Heart left ventricle (tissue), 16 donors: ENCODE measurements at regions not wholly inside any gene's neighbourhood (a gene's known extent, or its start where the extent isn't known, plus 50 kb on each side); places are given as distances from the start of the nearest gene placed in this dataset.

Experiments
- ATAC-seq, 4 donors: fragments of 200-7000 bp; cut with Tn5 transposase; one replicate each; pipeline ENCODE4 v1.9.1; 2020 to 2022; ENCODE audit warnings: moderate library complexity in 4 of 4, mild to moderate bottlenecking in 3 of 4, moderate number of reproducible peaks in 1 of 4
- DNase-seq, 5 donors: peaks; one replicate each; pipeline ENCODE4 v3.0.0-alpha.2; 2020
- H3K27ac ChIP-seq, 12 donors: fragments of 200-600 bp; sonication (generic) in 4 of 12; one replicate each; pipeline versions ENCODE4 v1.5.0 to v1.8.0; 2016 to 2022; ENCODE audit warnings: mild to moderate bottlenecking in 2 of 12
- H3K27me3 ChIP-seq, 9 donors: fragments of 200-600 bp; sonication (generic) in 2 of 9; one replicate each; pipeline versions ENCODE4 v1.5.1 to v1.8.0; 2016 to 2022; ENCODE audit warnings: mild to moderate bottlenecking in 3 of 9
- H3K36me3 ChIP-seq, 9 donors: fragments of 200-600 bp; sonication (generic) in 2 of 9; one replicate each; pipeline versions ENCODE4 v1.5.0 to v1.8.0; 2018 to 2022; ENCODE audit warnings: mild to moderate bottlenecking in 2 of 9
- H3K4me1 ChIP-seq, 12 donors: fragments of 200-600 bp; sonication (generic) in 4 of 12; one replicate each; pipeline versions ENCODE4 v1.5.0 to v1.8.0; 2016 to 2022; ENCODE audit warnings: mild to moderate bottlenecking in 3 of 12
- H3K4me3 ChIP-seq, 12 donors: fragments of 200-600 bp; sonication (generic) in 4 of 12; one replicate each; pipeline versions ENCODE4 v1.5.0 to v1.8.0; 2017 to 2022; ENCODE audit warnings: mild to moderate bottlenecking in 9 of 12, moderate library complexity in 4 of 12
- H3K9me3 ChIP-seq, 12 donors: fragments of 200-600 bp; sonication (generic) in 4 of 12; one replicate each; pipeline versions ENCODE4 v1.5.0 to v1.8.0; 2016 to 2022; ENCODE audit warnings: mild to moderate bottlenecking in 1 of 12
- POLR2A ChIP-seq, 2 donors: fragments of 450-650 bp; IDR thresholded peaks; one replicate each; pipeline ENCODE4 v1.6.1; 2017; ENCODE audit warnings: antibody characterized with exemption in 2 of 2, mild to moderate bottlenecking in 2 of 2, moderate library complexity in 2 of 2
- WGBS, 4 donors: extraction: QIAGEN DNeasy Blood & Tissue Kit in 2 of 4; methylation state at CpG; one replicate each; pipeline versions ENCODE4 v1.1.5 to v1.1.7; 2013 to 2018; 5-methylcytosine and 5-hydroxymethylcytosine counted together
- intact Hi-C, 10 donors: fragments of 100-400 bp; cut with DNase I; formaldehyde crosslinking; loops; one replicate each; pipeline versions ENCODE4 v1.11.1 to v1.14.2; 2022
- TF ChIP-seq, protein P1 (sequence below), 12 donors: fragments of 200-600 bp; sonication (generic) in 4 of 12; IDR thresholded peaks; one replicate each; pipeline versions ENCODE4 v1.5.0 to v1.8.0; 2018 to 2022; ENCODE audit warnings: antibody characterized with exemption in 12 of 12, mild to moderate bottlenecking in 5 of 12
- donor health status: ischemic (EF 13 %, LVEDD 7.1; RV severe dilation, severe dysfunction).
- donor health status: healthy with polysubstance abuse.
- donor health status: DM: no; HTN: yes; CAD: no.
- donor health status: DM: no; HTN: no; CAD: no.
- donor health status: ischemic (EF 25% LVEDD 6.9; RV normal size, moderate dysfunction).
- donor health status: ischemic (EF 25% LVEDD 5.7; RV mildly dilated, moderate dysfunction).
- donor health status: healthy.
- donor health status: DM: yes; HTN: yes; CAD: no.
- donor health status: ischemic (EF 35%, LVEDD 5.7; RV mildly dilated, moderate dysfunction).
- donor health status: nonischemic (EF 11% LVEDD 7.7; RV severe dilation, severe dysfunction).
- donor health status: DM: yes; HTN: yes; CAD: no.
- donor health status: PGD.
- donor health status: ischemic (EF 29% LVEDD 5.4; RV normal size, mild dysfunction).
- donor health status: nonischemic (EF 23%, LVEDD 6.1; RV moderate dilation, normal function).

DNA sequence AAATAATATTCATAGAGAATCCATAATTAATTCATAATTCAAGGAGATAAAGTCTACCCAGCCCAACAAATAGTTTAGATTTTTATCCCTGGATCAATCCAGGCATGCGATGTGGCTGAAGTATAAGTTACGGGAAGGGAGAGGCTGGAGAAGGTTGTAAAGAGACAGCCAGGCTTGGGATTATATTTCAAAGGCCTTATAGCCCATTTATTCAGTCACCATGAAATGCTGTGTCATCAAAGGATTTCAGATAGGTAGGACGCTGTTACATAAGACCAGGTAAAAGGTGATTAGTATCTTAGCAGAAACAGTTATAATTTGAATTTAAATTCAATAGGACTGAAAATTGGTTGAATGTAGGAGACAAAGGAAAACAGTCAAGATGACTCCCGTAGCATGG, 73.0 kb upstream of the NFKB1 start:
- DNase-seq (no peak), ATAC-seq (no peak)
- Histone ChIP-seq H3K9me3 (peaks cover 0 to 3% (median 0%) of the 10 kb centered on the region in 12 donors), H3K27me3 (no peaks in the 10 kb centered on the region), H3K4me1 (peaks cover 0 to 6% (median 0%) of the 10 kb centered on the region in 12 donors), H3K36me3 (no peaks in the 10 kb centered on the region), H3K27ac (no peak overlapping the region), H3K4me3 (no peak overlapping the region)
- WGBS, 4 donors, result 96 to 99% (median 98%) methylated on average over 4 of the region's 4 CpGs
- TF ChIP-seq POLR2A (IDR thresholded peaks at IDR 0.05), result no peak
- TF ChIP-seq, protein P1, sequence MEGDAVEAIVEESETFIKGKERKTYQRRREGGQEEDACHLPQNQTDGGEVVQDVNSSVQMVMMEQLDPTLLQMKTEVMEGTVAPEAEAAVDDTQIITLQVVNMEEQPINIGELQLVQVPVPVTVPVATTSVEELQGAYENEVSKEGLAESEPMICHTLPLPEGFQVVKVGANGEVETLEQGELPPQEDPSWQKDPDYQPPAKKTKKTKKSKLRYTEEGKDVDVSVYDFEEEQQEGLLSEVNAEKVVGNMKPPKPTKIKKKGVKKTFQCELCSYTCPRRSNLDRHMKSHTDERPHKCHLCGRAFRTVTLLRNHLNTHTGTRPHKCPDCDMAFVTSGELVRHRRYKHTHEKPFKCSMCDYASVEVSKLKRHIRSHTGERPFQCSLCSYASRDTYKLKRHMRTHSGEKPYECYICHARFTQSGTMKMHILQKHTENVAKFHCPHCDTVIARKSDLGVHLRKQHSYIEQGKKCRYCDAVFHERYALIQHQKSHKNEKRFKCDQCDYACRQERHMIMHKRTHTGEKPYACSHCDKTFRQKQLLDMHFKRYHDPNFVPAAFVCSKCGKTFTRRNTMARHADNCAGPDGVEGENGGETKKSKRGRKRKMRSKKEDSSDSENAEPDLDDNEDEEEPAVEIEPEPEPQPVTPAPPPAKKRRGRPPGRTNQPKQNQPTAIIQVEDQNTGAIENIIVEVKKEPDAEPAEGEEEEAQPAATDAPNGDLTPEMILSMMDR (IDR thresholded peaks at IDR 0.05), result no peak
- intact Hi-C loops, result loop anchor here in 2 of 10 donors (5.0 to 10.0 kb wide), 2 partner anchors 56 to 73 kb away; no protein-coding TSS in a partner anchor

DNA sequence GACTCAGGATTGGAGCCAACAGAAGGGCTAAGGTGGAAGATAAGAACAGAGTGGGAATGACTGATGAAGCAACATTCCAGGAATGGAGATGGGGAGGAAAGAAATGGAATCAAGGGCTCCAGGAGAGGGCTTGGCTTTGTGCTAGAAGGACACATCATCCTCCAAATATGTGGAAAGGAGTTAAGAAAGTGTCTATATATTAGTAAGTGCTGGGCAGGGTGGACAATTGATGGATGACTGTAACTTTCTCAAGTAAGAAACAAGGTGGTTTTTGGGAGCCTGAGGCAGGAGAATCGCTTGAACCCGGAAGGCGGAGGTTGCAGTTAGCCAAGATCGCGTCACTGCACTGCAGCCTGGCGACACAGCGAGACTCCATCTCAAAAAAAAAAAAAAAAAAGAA, 71.6 kb upstream of the NFKB1 start:
- H3K4me3 ChIP-seq, result no peak overlapping the region
- H3K4me1 ChIP-seq, result peaks cover 0 to 6% (median 0%) of the 10 kb centered on the region in 12 donors
- WGBS, 4 donors, result 85 to 97% (median 89%) methylated on average over 7 of the region's 7 CpGs
- intact Hi-C loops, result loop anchor here in 2 of 10 donors (5.0 to 10.0 kb wide), 2 partner anchors 57 to 75 kb away; no protein-coding TSS in a partner anchor
- H3K27me3 ChIP-seq, result no peaks in the 10 kb centered on the region
- no peak for DNase-seq
- no peak for ATAC-seq
- no peak for TF ChIP-seq POLR2A (IDR thresholded peaks at IDR 0.05)
- TF ChIP-seq, protein P1 (IDR thresholded peaks at IDR 0.05), result no peak
- peaks cover 0 to 2% (median 0%) of the 10 kb centered on the region in 12 donors for H3K9me3 ChIP-seq
- H3K36me3 ChIP-seq, result no peaks in the 10 kb centered on the region
- H3K27ac ChIP-seq, result no peak overlapping the region

DNA sequence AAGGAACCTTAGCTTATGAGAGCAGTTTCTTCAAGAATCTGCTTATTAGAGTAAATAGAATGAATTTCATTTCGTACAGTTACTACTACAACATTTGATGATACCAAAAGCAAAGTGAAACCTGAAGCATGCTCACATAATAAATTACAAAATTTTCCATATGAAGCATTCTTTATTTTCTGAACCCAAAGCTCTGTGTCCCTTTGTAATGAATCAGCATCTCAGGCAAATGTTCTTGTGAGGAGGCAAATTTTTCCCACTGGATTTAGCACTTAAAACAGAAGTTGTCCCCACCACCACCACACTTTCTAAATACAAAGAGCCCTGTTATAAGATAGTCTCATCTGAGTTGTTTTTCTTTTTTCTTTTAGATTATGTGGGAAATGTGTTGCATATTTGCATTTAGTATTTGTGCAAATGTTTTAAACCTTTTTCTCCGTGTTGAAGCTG, 70.7 kb upstream of the NFKB1 start:
- H3K4me1 ChIP-seq, result peaks cover 0 to 6% (median 0%) of the 10 kb centered on the region in 12 donors
- no peaks in the 10 kb centered on the region for H3K27me3 ChIP-seq
- H3K4me3 ChIP-seq, result peak overlapping the region; percentile 15 to 74 (median 62)
- TF ChIP-seq POLR2A (IDR thresholded peaks at IDR 0.05), result no peak
- TF ChIP-seq, protein P1 (IDR thresholded peaks at IDR 0.05), result no peak
- H3K9me3 ChIP-seq, result peaks cover 0 to 7% (median 0%) of the 10 kb centered on the region in 12 donors
- DNase-seq (no peak), ATAC-seq (peak in 1 of 4 donors; percentile 33)
- intact Hi-C loops, result loop anchor here in 7 of 10 donors (5.0 to 10.0 kb wide), 7 partner anchors 72 to 674 kb away; partner anchors contain the start of genes SLC9B1 (in 3 of the 7), BDH2 (in 2 of the 7), CISD2 (in 2 of the 7) and NFKB1 (in 1 of the 7)
- 22 to 34% (median 30%) methylated on average over 2 of the region's 2 CpGs for WGBS, 4 donors
- H3K27ac ChIP-seq, result peak overlapping the region in 9 of 12 donors; percentile 34 to 73 (median 58)
- no peaks in the 10 kb centered on the region for H3K36me3 ChIP-seq

DNA sequence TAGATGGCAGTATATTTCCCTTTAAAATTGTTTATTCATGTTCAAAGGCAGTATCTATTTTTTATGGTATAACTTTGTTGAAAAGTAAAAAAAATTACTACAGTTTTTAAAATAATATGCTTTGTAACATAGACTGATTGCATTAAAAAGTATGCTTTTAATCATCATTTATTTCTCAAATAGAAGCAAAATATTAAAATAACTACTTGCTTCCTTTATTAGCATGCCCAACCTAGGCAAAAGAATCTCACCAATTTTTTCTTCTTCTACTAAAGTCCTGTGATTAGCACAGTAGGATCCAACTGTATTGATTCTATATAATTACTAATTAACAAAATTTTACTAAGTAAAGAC, 69.6 kb upstream of the NFKB1 start:
- Histone ChIP-seq H3K4me3 (peak overlapping the region in 11 of 12 donors; percentile 15 to 74 (median 62)), H3K9me3 (peaks cover 0 to 7% (median 0%) of the 10 kb centered on the region in 12 donors), H3K27me3 (no peaks in the 10 kb centered on the region), H3K36me3 (no peaks in the 10 kb centered on the region), H3K27ac (peak overlapping the region in 5 of 12 donors; percentile 58 to 73 (median 68)), H3K4me1 (peaks cover 0 to 6% (median 0%) of the 10 kb centered on the region in 12 donors)
- ATAC-seq, result no peak
- TF ChIP-seq, protein P1 (IDR thresholded peaks at IDR 0.05), result peak in 1 of 12 donors; percentile 2
- TF ChIP-seq POLR2A (IDR thresholded peaks at IDR 0.05), result no peak
- intact Hi-C loops, result loop anchor here in 7 of 10 donors (5.0 to 10.0 kb wide), 7 partner anchors 71 to 673 kb away; partner anchors contain the start of genes SLC9B1 (in 3 of the 7), BDH2 (in 2 of the 7), CISD2 (in 2 of the 7) and NFKB1 (in 1 of the 7)
- no peak for DNase-seq
